ENCODE measurements at regions not wholly inside any gene's neighbourhood (a gene's known extent, or its start where the extent isn't known, plus 50 kb on each side); places are given as distances from the start of the nearest gene placed in this dataset.

- Histone ChIP-seq H3K36me3 (ENCODE audit: control insufficient read depth in 2 of 2, insufficient read depth in 2 of 2, low read length in 1 of 2) (no peaks in the 10 kb centered on the region), H3K9me3 (ENCODE audit: control insufficient read depth in 2 of 2, insufficient read depth in 1 of 2, low read length in 1 of 2) (no peaks in the 10 kb centered on the region), H3K27ac (ENCODE audit: low read depth in 1 of 2, low read length in 1 of 2) (no peak overlapping the region), H3K4me1 (ENCODE audit: control insufficient read depth in 2 of 2, insufficient read depth in 2 of 2, low read length in 2 of 2) (peaks cover 0 to 3% of the 10 kb centered on the region in 2 donors), H3K27me3 (ENCODE audit: control insufficient read depth in 2 of 2, insufficient read depth in 1 of 2, low read length in 1 of 2) (peaks cover 0 to 11% of the 10 kb centered on the region in 2 donors), H3K4me3 (ENCODE audit: low read length in 2 of 2) (no peak overlapping the region)
- no peak for DNase-seq (ENCODE audit: low read depth in 6 of 9, low spot score in 9 of 9)
- 80% methylated on average over 22 of the region's 22 CpGs for WGBS
Measured at GRCh38 chr5:2009986-2010914, 127.5 kb upstream of the IRX4 start.

DNA sequence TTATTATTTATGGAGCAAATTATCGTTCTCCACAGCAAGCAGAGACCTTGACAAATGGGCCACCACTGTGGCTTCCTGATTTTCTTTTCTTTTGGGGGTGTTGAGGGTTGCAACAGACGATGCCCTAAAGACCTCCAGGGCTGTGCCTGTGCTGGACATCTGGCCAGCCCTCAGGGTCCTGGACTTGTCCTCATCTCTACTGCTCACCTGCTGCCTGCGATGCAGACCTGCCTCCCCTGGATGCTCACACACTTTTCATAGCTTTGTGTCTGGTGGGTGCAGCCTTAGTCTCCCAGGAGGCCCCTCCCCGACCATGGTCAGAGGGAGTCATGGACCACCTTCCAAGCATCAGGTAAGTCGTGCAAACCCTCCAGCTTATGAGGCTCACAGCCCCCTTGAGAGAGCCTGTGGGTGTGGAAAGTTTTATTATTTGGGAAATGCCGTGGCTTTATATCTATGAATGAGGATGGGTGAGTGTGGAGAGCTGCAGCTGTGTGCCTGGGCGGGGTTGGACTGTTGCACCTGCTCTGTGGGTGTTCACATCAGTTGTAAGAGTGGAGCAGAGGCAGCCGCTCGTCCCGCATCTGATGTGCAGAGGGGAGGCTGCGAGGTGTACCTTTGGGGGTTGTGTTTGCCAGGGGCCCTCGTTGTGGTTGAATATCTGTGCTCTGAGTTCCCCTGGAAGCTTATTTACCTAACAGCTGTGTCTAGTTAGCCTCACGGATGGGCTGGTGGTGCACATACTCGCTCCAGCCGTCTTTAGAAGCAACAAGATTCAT is 126.3 kb upstream of the IRX4 start:
- Histone ChIP-seq H3K27me3 (ENCODE audit: control insufficient read depth in 2 of 2, insufficient read depth in 1 of 2, low read length in 1 of 2) (peaks cover 0 to 11% of the 10 kb centered on the region in 2 donors), H3K27ac (ENCODE audit: low read depth in 1 of 2, low read length in 1 of 2) (no peak overlapping the region), H3K9me3 (ENCODE audit: control insufficient read depth in 2 of 2, insufficient read depth in 1 of 2, low read length in 1 of 2) (no peaks in the 10 kb centered on the region), H3K4me3 (ENCODE audit: low read length in 2 of 2) (no peak overlapping the region), H3K36me3 (ENCODE audit: control insufficient read depth in 2 of 2, insufficient read depth in 2 of 2, low read length in 1 of 2) (no peaks in the 10 kb centered on the region), H3K4me1 (ENCODE audit: control insufficient read depth in 2 of 2, insufficient read depth in 2 of 2, low read length in 2 of 2) (peaks cover 0 to 3% of the 10 kb centered on the region in 2 donors)
- no peak for DNase-seq (ENCODE audit: low read depth in 6 of 9, low spot score in 9 of 9)
- 72% methylated on average over 15 of the region's 15 CpGs for WGBS

GRCh38 chr5:2007878-2008501 is 125.3 kb upstream of the IRX4 start:
- Histone ChIP-seq H3K36me3 (ENCODE audit: control insufficient read depth in 2 of 2, insufficient read depth in 2 of 2, low read length in 1 of 2) (no peaks in the 10 kb centered on the region), H3K27ac (ENCODE audit: low read depth in 1 of 2, low read length in 1 of 2) (no peak overlapping the region), H3K4me1 (ENCODE audit: control insufficient read depth in 2 of 2, insufficient read depth in 2 of 2, low read length in 2 of 2) (no peaks in the 10 kb centered on the region), H3K4me3 (ENCODE audit: low read length in 2 of 2) (no peak overlapping the region), H3K27me3 (ENCODE audit: control insufficient read depth in 2 of 2, insufficient read depth in 1 of 2, low read length in 1 of 2) (peaks cover 0 to 11% of the 10 kb centered on the region in 2 donors), H3K9me3 (ENCODE audit: control insufficient read depth in 2 of 2, insufficient read depth in 1 of 2, low read length in 1 of 2) (no peaks in the 10 kb centered on the region)
- WGBS = 50% methylated on average over 35 of the region's 35 CpGs
- no peak for DNase-seq (ENCODE audit: low read depth in 6 of 9, low spot score in 9 of 9)

- WGBS = 87% methylated on average over 24 of the region's 24 CpGs
- Histone ChIP-seq H3K4me3 (ENCODE audit: low read length in 2 of 2) (no peak overlapping the region), H3K27ac (ENCODE audit: low read depth in 1 of 2, low read length in 1 of 2) (no peak overlapping the region), H3K9me3 (ENCODE audit: control insufficient read depth in 2 of 2, insufficient read depth in 1 of 2, low read length in 1 of 2) (no peaks in the 10 kb centered on the region), H3K4me1 (ENCODE audit: control insufficient read depth in 2 of 2, insufficient read depth in 2 of 2, low read length in 2 of 2) (no peaks in the 10 kb centered on the region), H3K36me3 (ENCODE audit: control insufficient read depth in 2 of 2, insufficient read depth in 2 of 2, low read length in 1 of 2) (no peaks in the 10 kb centered on the region), H3K27me3 (ENCODE audit: control insufficient read depth in 2 of 2, insufficient read depth in 1 of 2, low read length in 1 of 2) (peaks cover 0 to 11% of the 10 kb centered on the region in 2 donors)
- no peak for DNase-seq (ENCODE audit: low read depth in 6 of 9, low spot score in 9 of 9)
Measured at GRCh38 chr5:2007496-2007877, 124.8 kb upstream of the IRX4 start.

DNA sequence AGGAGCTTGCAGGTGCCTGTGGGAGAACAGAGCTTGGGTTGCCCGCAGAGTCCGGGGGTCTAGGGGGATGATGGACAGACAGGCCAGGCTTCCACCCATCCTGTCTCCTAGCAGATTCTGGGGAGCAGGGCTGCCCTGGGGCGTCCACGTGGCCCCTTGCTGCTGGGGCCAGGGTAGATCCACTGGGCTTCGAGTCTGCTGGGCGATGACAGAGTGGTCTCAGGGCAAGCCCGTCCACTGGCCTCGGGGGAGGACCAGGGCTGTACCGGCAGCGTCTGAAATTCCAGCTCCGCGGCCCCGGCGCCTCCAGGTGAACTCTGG is 124.2 kb upstream of the IRX4 start:
- Histone ChIP-seq H3K27me3 (ENCODE audit: control insufficient read depth in 2 of 2, insufficient read depth in 1 of 2, low read length in 1 of 2) (peaks cover 0 to 11% of the 10 kb centered on the region in 2 donors), H3K27ac (ENCODE audit: low read depth in 1 of 2, low read length in 1 of 2) (no peak overlapping the region), H3K4me1 (ENCODE audit: control insufficient read depth in 2 of 2, insufficient read depth in 2 of 2, low read length in 2 of 2) (no peaks in the 10 kb centered on the region), H3K9me3 (ENCODE audit: control insufficient read depth in 2 of 2, insufficient read depth in 1 of 2, low read length in 1 of 2) (no peaks in the 10 kb centered on the region), H3K36me3 (ENCODE audit: control insufficient read depth in 2 of 2, insufficient read depth in 2 of 2, low read length in 1 of 2) (no peaks in the 10 kb centered on the region), H3K4me3 (ENCODE audit: low read length in 2 of 2) (no peak overlapping the region)
- WGBS = 95% methylated on average over 14 of the region's 14 CpGs
- DNase-seq (ENCODE audit: low read depth in 6 of 9, low spot score in 9 of 9) = no peak

GRCh38 chr5:2006193-2006970 is 123.7 kb upstream of the IRX4 start:
- Histone ChIP-seq H3K9me3 (ENCODE audit: control insufficient read depth in 2 of 2, insufficient read depth in 1 of 2, low read length in 1 of 2) (no peaks in the 10 kb centered on the region), H3K4me3 (ENCODE audit: low read length in 2 of 2) (no peak overlapping the region), H3K27me3 (ENCODE audit: control insufficient read depth in 2 of 2, insufficient read depth in 1 of 2, low read length in 1 of 2) (peaks cover 0 to 11% of the 10 kb centered on the region in 2 donors), H3K36me3 (ENCODE audit: control insufficient read depth in 2 of 2, insufficient read depth in 2 of 2, low read length in 1 of 2) (no peaks in the 10 kb centered on the region), H3K27ac (ENCODE audit: low read depth in 1 of 2, low read length in 1 of 2) (no peak overlapping the region), H3K4me1 (ENCODE audit: control insufficient read depth in 2 of 2, insufficient read depth in 2 of 2, low read length in 2 of 2) (no peaks in the 10 kb centered on the region)
- no peak for DNase-seq (ENCODE audit: low read depth in 6 of 9, low spot score in 9 of 9)
- WGBS = 95% methylated on average over 24 of the region's 24 CpGs

- WGBS = 85% methylated on average over 35 of the region's 35 CpGs
- no peak for DNase-seq (ENCODE audit: low read depth in 6 of 9, low spot score in 9 of 9)
- Histone ChIP-seq H3K36me3 (ENCODE audit: control insufficient read depth in 2 of 2, insufficient read depth in 2 of 2, low read length in 1 of 2) (no peaks in the 10 kb centered on the region), H3K4me3 (ENCODE audit: low read length in 2 of 2) (no peak overlapping the region), H3K27ac (ENCODE audit: low read depth in 1 of 2, low read length in 1 of 2) (no peak overlapping the region), H3K4me1 (ENCODE audit: control insufficient read depth in 2 of 2, insufficient read depth in 2 of 2, low read length in 2 of 2) (no peaks in the 10 kb centered on the region), H3K9me3 (ENCODE audit: control insufficient read depth in 2 of 2, insufficient read depth in 1 of 2, low read length in 1 of 2) (no peaks in the 10 kb centered on the region), H3K27me3 (ENCODE audit: control insufficient read depth in 2 of 2, insufficient read depth in 1 of 2, low read length in 1 of 2) (peaks cover 0 to 11% of the 10 kb centered on the region in 2 donors)
Measured at GRCh38 chr5:2005101-2006041, 122.6 kb upstream of the IRX4 start.

Data from thymus (tissue), 11 donors.